Transverse colon (tissue), 4 donors: ENCODE measurements at regions not wholly inside any gene's neighbourhood (a gene's known extent, or its start where the extent isn't known, plus 50 kb on each side); places are given as distances from the start of the nearest gene placed in this dataset.

Experiments used
- POLR2AphosphoS5 ChIP-seq, 3 donors: sonication (generic); formaldehyde crosslinking; IDR thresholded peaks; one replicate each; pipeline ENCODE4 v1.6.1; 2016; ENCODE audit warnings: antibody characterized with exemption in 3 of 3
- TF ChIP-seq, protein P1 (sequence below), 5 experiments: fragments of 200-600 bp in 3 of 5; fragments of 450-650 bp in 2 of 5; sonication (generic) in 3 of 5; IDR thresholded peaks; 1 replicate in 2 of 5; 2 replicates in 3 of 5; pipeline ENCODE4 v1.5.1; 2016 to 2017; ENCODE audit warnings: antibody characterized with exemption in 5 of 5, inconsistent platforms in 3 of 5, mild to moderate bottlenecking in 2 of 5, moderate library complexity in 1 of 5

DNA sequence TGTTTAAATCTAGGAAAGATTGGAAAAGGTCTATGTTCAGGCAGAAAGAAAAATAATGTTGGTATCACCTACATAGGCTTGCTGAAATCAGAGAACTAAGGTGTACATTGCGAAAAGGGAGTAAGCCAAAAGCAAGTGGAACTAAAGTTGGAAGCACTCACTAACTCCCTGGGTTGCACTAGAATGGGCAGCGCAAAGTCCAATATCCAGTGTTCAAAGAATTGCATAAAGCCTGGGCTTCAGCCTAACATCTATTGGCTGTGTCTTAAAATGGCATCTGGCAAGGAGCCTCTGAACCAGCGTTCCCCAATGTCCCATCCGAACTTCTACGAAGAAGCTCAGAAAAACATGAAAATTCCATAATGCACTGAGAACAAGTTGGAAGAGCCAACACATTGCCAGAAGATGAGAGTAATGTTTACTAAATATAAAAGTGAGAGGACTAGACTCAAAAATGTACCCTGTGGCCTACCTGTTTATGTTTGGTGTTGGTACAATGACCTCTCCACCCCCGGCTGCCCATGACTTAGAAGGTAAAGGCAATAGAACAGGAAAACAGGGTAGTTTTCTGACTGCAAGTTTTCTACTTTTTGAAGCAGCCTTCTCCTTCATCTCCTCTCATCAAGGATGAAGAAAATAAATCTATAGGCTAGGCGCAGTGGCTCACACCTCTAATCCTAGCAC lies 275.9 kb upstream of the GHITM start:
- TF ChIP-seq, protein P1, sequence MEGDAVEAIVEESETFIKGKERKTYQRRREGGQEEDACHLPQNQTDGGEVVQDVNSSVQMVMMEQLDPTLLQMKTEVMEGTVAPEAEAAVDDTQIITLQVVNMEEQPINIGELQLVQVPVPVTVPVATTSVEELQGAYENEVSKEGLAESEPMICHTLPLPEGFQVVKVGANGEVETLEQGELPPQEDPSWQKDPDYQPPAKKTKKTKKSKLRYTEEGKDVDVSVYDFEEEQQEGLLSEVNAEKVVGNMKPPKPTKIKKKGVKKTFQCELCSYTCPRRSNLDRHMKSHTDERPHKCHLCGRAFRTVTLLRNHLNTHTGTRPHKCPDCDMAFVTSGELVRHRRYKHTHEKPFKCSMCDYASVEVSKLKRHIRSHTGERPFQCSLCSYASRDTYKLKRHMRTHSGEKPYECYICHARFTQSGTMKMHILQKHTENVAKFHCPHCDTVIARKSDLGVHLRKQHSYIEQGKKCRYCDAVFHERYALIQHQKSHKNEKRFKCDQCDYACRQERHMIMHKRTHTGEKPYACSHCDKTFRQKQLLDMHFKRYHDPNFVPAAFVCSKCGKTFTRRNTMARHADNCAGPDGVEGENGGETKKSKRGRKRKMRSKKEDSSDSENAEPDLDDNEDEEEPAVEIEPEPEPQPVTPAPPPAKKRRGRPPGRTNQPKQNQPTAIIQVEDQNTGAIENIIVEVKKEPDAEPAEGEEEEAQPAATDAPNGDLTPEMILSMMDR (IDR thresholded peaks at IDR 0.05): no peak
- no peak for TF ChIP-seq POLR2AphosphoS5 (IDR thresholded peaks at IDR 0.05)
